ENCODE measurements at regions not wholly inside any gene's neighbourhood (a gene's known extent, or its start where the extent isn't known, plus 50 kb on each side); places are given as distances from the start of the nearest gene placed in this dataset.

- TF ChIP-seq, protein P1, sequence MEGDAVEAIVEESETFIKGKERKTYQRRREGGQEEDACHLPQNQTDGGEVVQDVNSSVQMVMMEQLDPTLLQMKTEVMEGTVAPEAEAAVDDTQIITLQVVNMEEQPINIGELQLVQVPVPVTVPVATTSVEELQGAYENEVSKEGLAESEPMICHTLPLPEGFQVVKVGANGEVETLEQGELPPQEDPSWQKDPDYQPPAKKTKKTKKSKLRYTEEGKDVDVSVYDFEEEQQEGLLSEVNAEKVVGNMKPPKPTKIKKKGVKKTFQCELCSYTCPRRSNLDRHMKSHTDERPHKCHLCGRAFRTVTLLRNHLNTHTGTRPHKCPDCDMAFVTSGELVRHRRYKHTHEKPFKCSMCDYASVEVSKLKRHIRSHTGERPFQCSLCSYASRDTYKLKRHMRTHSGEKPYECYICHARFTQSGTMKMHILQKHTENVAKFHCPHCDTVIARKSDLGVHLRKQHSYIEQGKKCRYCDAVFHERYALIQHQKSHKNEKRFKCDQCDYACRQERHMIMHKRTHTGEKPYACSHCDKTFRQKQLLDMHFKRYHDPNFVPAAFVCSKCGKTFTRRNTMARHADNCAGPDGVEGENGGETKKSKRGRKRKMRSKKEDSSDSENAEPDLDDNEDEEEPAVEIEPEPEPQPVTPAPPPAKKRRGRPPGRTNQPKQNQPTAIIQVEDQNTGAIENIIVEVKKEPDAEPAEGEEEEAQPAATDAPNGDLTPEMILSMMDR (conservative IDR thresholded peaks at IDR 0.05) = no peak
- no peak for TF ChIP-seq EZH2 (IDR thresholded peaks at IDR 0.05; ENCODE audit: low read depth)
Measured at GRCh38 chr3:126292318-126293070, 64.7 kb downstream of the KLF15 start.

Measured in PC-9 (cell line).